HEK293T (cell line): ENCODE measurements at regions not wholly inside any gene's neighbourhood (a gene's known extent, or its start where the extent isn't known, plus 50 kb on each side); places are given as distances from the start of the nearest gene placed in this dataset.

Experiments
- ARNT ChIP-seq: fragments of 450-650 bp; IDR thresholded peaks from 2 replicates; pipeline ENCODE4 v1.6.1; 2017; ENCODE audit warnings: mild to moderate bottlenecking
- BHLHE40 ChIP-seq: fragments of 450-650 bp; IDR thresholded peaks from 2 replicates; pipeline ENCODE4 v1.6.1; 2016; ENCODE audit warnings: mild to moderate bottlenecking, moderate library complexity, borderline replicate concordance
- ELF4 ChIP-seq: fragments of 450-650 bp; IDR thresholded peaks from 2 replicates; pipeline ENCODE4 v1.6.1; 2017; ENCODE audit warnings: antibody characterized with exemption
- FOXK2 ChIP-seq: fragments of 450-650 bp; IDR thresholded peaks from 2 replicates; pipeline ENCODE4 v1.6.1; 2016; ENCODE audit warnings: mild to moderate bottlenecking
- FOXM1 ChIP-seq: fragments of 450-650 bp; IDR thresholded peaks from 2 replicates; pipeline ENCODE4 v1.6.1; 2017; ENCODE audit warnings: mild to moderate bottlenecking, borderline replicate concordance
- SUZ12 ChIP-seq: fragments of 450-650 bp; IDR thresholded peaks from 2 replicates; pipeline ENCODE4 v1.6.1; 2016; ENCODE audit warnings: mild to moderate bottlenecking
- TARDBP ChIP-seq: fragments of 450-650 bp; IDR thresholded peaks from 2 replicates; pipeline ENCODE4 v1.6.1; 2016
- TF ChIP-seq, protein P1 (sequence below): fragments of 450-650 bp; IDR thresholded peaks from 2 replicates; pipeline ENCODE4 v1.6.1; 2016

DNA sequence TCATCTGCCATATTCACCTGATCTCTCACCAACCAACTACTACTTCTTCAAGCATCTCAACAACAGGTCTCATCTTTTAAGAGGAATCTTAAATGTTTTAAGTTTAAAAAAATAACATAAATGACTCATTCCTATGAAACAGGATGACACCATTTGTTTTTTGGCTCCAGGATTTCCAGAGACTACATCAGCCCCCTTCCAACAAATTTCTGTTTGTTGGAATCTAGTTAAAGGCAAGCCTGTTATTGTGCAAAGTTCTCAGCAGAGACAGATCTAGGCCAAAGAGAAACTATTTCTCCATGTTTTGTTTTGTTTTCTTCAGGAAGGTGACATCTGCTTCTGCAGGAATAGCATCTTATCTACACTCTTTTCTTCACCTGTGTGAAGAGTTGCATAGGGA, 204.8 kb upstream of the SH3BP4 start:
- TF ChIP-seq ELF4, result no peak
- no peak for TF ChIP-seq FOXK2
- no peak for TF ChIP-seq BHLHE40
- no peak for TF ChIP-seq FOXM1
- TF ChIP-seq SUZ12, result no peak
- no peak for TF ChIP-seq TARDBP
- TF ChIP-seq ARNT, result no peak
- TF ChIP-seq, protein P1, sequence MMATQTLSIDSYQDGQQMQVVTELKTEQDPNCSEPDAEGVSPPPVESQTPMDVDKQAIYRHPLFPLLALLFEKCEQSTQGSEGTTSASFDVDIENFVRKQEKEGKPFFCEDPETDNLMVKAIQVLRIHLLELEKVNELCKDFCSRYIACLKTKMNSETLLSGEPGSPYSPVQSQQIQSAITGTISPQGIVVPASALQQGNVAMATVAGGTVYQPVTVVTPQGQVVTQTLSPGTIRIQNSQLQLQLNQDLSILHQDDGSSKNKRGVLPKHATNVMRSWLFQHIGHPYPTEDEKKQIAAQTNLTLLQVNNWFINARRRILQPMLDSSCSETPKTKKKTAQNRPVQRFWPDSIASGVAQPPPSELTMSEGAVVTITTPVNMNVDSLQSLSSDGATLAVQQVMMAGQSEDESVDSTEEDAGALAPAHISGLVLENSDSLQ, result no peak
